KMS-11 (cell line): ENCODE measurements at regions not wholly inside any gene's neighbourhood (a gene's known extent, or its start where the extent isn't known, plus 50 kb on each side); places are given as distances from the start of the nearest gene placed in this dataset.
"Not testable (repeated sequence)": the region's sequence is repeated elsewhere in the genome, so short reads cannot be mapped to it uniquely, and the experiment has no call there.

ENCODE experiments used
- H2AFZ ChIP-seq: fragments of 200-600 bp; sonication (generic); 2 replicates; pipeline ENCODE4 v1.6.1; 2016; ENCODE audit warnings: antibody characterized with exemption, mixed run types, low read depth
- H3K27ac ChIP-seq: fragments of 200-600 bp; sonication (generic); 2 replicates; pipeline ENCODE4 v1.6.1; 2016; ENCODE audit warnings: mild to moderate bottlenecking, mixed run types
- H3K27me3 ChIP-seq: fragments of 200-600 bp; sonication (generic); 2 replicates; pipeline ENCODE4 v1.6.1; 2017; ENCODE audit warnings: mild to moderate bottlenecking, low read depth, mixed run types, moderate library complexity; ENCODE audit not compliant: insufficient read depth
- H3K36me3 ChIP-seq: fragments of 200-600 bp; sonication (generic); 2 replicates; pipeline ENCODE4 v1.6.1; 2017; ENCODE audit warnings: mild to moderate bottlenecking, mixed run types; ENCODE audit not compliant: insufficient read depth
- H3K4me1 ChIP-seq: fragments of 200-600 bp; sonication (generic); 2 replicates; pipeline ENCODE4 v1.6.1; 2016; ENCODE audit warnings: mild to moderate bottlenecking, low read depth, mixed run types; ENCODE audit not compliant: poor library complexity, severe bottlenecking
- H3K4me2 ChIP-seq: fragments of 200-600 bp; sonication (generic); 2 replicates; pipeline ENCODE4 v1.7.0; 2016; ENCODE audit warnings: mild to moderate bottlenecking, mixed run types
- H3K4me3 ChIP-seq: fragments of 200-600 bp; sonication (generic); IDR thresholded peaks from 2 replicates; pipeline ENCODE4 v1.6.1; 2017; ENCODE audit warnings: low read depth, low read length, mixed read lengths; ENCODE audit not compliant: insufficient read depth
- H3K79me2 ChIP-seq: fragments of 200-600 bp; sonication (generic); 2 replicates; pipeline ENCODE4 v1.6.1; 2016; ENCODE audit warnings: low read depth, mixed run types; ENCODE audit not compliant: insufficient read depth
- H3K9ac ChIP-seq: fragments of 200-600 bp; sonication (generic); 2 replicates; pipeline ENCODE4 v1.6.1; 2016; ENCODE audit warnings: mild to moderate bottlenecking, mixed run types
- H4K20me1 ChIP-seq: fragments of 200-600 bp; sonication (generic); 2 replicates; pipeline ENCODE4 v1.6.1; 2016; ENCODE audit warnings: mild to moderate bottlenecking, mixed run types; ENCODE audit not compliant: insufficient read depth
- CTCF ChIP-seq: fragments of 200-600 bp; sonication (generic); conservative IDR thresholded peaks from 2 replicates; pipeline ENCODE4 v1.6.1; 2017; ENCODE audit warnings: low read depth, mild to moderate bottlenecking, antibody characterized with exemption, low read length, moderate library complexity, mixed read lengths

GRCh38 chr6:887583-888235 lies 194.8 kb upstream of the EXOC2 start:
- H3K27ac ChIP-seq = no peak overlapping the region
- H3K27me3 ChIP-seq = no peaks in the 10 kb centered on the region
- TF ChIP-seq CTCF = no peak
- no peak overlapping the region for H3K4me2 ChIP-seq
- H2AFZ ChIP-seq = no peak overlapping the region
- H3K9ac ChIP-seq = no peak overlapping the region
- no peaks in the 10 kb centered on the region for H3K79me2 ChIP-seq
- H3K4me1 ChIP-seq = no peaks in the 10 kb centered on the region
- H3K36me3 ChIP-seq = no peaks in the 10 kb centered on the region
- no peaks in the 10 kb centered on the region for H4K20me1 ChIP-seq
- H3K4me3 ChIP-seq = no peak overlapping the region

GRCh38 chr6:886116-886515 lies 193.2 kb upstream of the EXOC2 start:
- not testable (repeated sequence) for H3K36me3 ChIP-seq, H3K4me1 ChIP-seq, H2AFZ ChIP-seq, H3K4me2 ChIP-seq, H3K4me3 ChIP-seq, H4K20me1 ChIP-seq, H3K79me2 ChIP-seq, H3K27ac ChIP-seq, H3K27me3 ChIP-seq, H3K9ac ChIP-seq

GRCh38 chr6:885051-885590 lies 192.2 kb upstream of the EXOC2 start:
- H3K4me2 ChIP-seq = no peak overlapping the region
- no peak for TF ChIP-seq CTCF
- no peaks in the 10 kb centered on the region for H3K27me3 ChIP-seq
- no peak overlapping the region for H3K9ac ChIP-seq
- H3K79me2 ChIP-seq = no peaks in the 10 kb centered on the region
- no peaks in the 10 kb centered on the region for H3K4me1 ChIP-seq
- no peaks in the 10 kb centered on the region for H3K36me3 ChIP-seq
- no peaks in the 10 kb centered on the region for H4K20me1 ChIP-seq
- H3K4me3 ChIP-seq = no peak overlapping the region
- no peak overlapping the region for H2AFZ ChIP-seq
- no peak overlapping the region for H3K27ac ChIP-seq

- no peaks in the 10 kb centered on the region for H3K36me3 ChIP-seq
- H3K79me2 ChIP-seq = no peaks in the 10 kb centered on the region
- no peaks in the 10 kb centered on the region for H4K20me1 ChIP-seq
- H3K9ac ChIP-seq = no peak overlapping the region
- no peak overlapping the region for H2AFZ ChIP-seq
- no peaks in the 10 kb centered on the region for H3K4me1 ChIP-seq
- no peak overlapping the region for H3K4me2 ChIP-seq
- H3K27ac ChIP-seq = no peak overlapping the region
- TF ChIP-seq CTCF = no peak
- no peaks in the 10 kb centered on the region for H3K27me3 ChIP-seq
- no peak overlapping the region for H3K4me3 ChIP-seq
Observed at GRCh38 chr6:884570-884969, 191.6 kb upstream of the EXOC2 start.

- Histone ChIP-seq H3K79me2 (no peaks in the 10 kb centered on the region), H3K36me3 (no peaks in the 10 kb centered on the region), H3K27ac (no peak overlapping the region), H3K4me3 (no peak overlapping the region), H4K20me1 (no peaks in the 10 kb centered on the region), H3K4me1 (no peaks in the 10 kb centered on the region), H3K27me3 (no peaks in the 10 kb centered on the region), H2AFZ (no peak overlapping the region), H3K9ac (no peak overlapping the region), H3K4me2 (no peak overlapping the region)
- TF ChIP-seq CTCF = no peak
Observed at GRCh38 chr6:882084-882598, 189.2 kb upstream of the EXOC2 start.
